ENCODE measurements at regions not wholly inside any gene's neighbourhood (a gene's known extent, or its start where the extent isn't known, plus 50 kb on each side); places are given as distances from the start of the nearest gene placed in this dataset.

DNA sequence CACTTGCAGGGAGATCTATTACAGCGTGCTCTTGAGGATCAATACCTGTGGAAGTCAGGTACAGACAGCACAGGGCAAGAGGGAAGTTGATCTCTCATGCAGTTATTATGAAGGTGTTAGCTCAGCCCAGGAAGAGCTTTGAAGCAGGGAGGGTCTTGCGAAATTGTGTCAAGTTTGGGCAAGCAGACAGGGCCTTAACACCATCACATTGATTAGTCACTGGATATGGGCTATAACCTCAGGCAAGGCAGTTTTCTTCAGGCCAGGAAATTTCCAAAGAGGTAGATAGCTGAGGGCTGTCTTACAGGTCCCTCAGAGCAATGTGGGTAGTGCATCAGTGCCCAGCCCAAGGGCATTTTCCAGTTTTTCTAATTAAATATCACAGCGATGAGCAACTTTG is 643.8 kb downstream of the DHX35 start:
- no peak for DNase-seq (ENCODE audit: low spot score in 2 of 2, unreplicated experiment in 2 of 2)
- Mint-ChIP-seq H3K27me3 (ENCODE audit: low read depth) (peaks cover 3% of the 10 kb centered on the region), H3K4me1 (no peaks in the 10 kb centered on the region), H3K36me3 (no peaks in the 10 kb centered on the region), H3K9me3 (peaks cover 19% of the 10 kb centered on the region), H3K27ac (no peak overlapping the region), H3K4me3 (no peak overlapping the region)
- TF ChIP-seq CTCF (IDR thresholded peaks at IDR 0.05; ENCODE audit: unreplicated experiment) = no peak

DNA sequence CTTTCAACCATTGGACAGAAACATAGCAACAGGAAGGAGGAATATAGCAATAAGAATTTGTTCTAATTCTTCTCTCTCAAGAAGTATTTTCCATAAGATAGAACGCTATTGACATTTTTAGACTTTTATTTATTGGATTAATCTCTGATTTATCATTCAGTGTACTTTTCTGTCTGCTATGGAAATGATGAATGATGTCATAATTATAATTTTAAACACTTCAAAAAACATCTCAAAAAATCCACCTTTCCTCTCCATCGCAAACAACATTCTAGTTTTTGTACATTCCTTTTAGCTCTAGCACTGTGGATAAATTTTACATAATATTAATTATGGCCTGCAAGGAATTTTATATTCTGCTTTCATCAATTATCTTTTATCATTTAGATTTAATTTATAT is 643.2 kb downstream of the DHX35 start:
- H3K4me3 Mint-ChIP-seq = no peak overlapping the region
- H3K4me1 Mint-ChIP-seq = no peaks in the 10 kb centered on the region
- no peaks in the 10 kb centered on the region for H3K36me3 Mint-ChIP-seq
- H3K27me3 Mint-ChIP-seq (ENCODE audit: low read depth) = peaks cover 4% of the 10 kb centered on the region
- no peak for TF ChIP-seq CTCF (IDR thresholded peaks at IDR 0.05; ENCODE audit: unreplicated experiment)
- no peak overlapping the region for H3K27ac Mint-ChIP-seq
- peaks cover 15% of the 10 kb centered on the region for H3K9me3 Mint-ChIP-seq
- no peak for DNase-seq (ENCODE audit: low spot score in 2 of 2, unreplicated experiment in 2 of 2)

- H3K36me3 Mint-ChIP-seq = no peaks in the 10 kb centered on the region
- H3K27ac Mint-ChIP-seq = no peak overlapping the region
- no peak overlapping the region for H3K4me3 Mint-ChIP-seq
- no peak for TF ChIP-seq CTCF (IDR thresholded peaks at IDR 0.05; ENCODE audit: unreplicated experiment)
- H3K4me1 Mint-ChIP-seq = no peaks in the 10 kb centered on the region
- no peaks in the 10 kb centered on the region for H3K9me3 Mint-ChIP-seq
- peaks cover 18% of the 10 kb centered on the region for H3K27me3 Mint-ChIP-seq (ENCODE audit: low read depth)
- DNase-seq (ENCODE audit: low spot score in 2 of 2, unreplicated experiment in 2 of 2) = no peak
Measured at GRCh38 chr20:39603219-39603618, 641.1 kb downstream of the DHX35 start.

GRCh38 chr20:39602649-39603048 is 640.5 kb downstream of the DHX35 start:
- Mint-ChIP-seq H3K36me3 (no peaks in the 10 kb centered on the region), H3K4me1 (no peaks in the 10 kb centered on the region), H3K27ac (no peak overlapping the region), H3K9me3 (no peaks in the 10 kb centered on the region), H3K27me3 (ENCODE audit: low read depth) (peaks cover 22% of the 10 kb centered on the region), H3K4me3 (no peak overlapping the region)
- TF ChIP-seq CTCF (IDR thresholded peaks at IDR 0.05; ENCODE audit: unreplicated experiment) = no peak
- DNase-seq (ENCODE audit: low spot score in 2 of 2, unreplicated experiment in 2 of 2) = no peak

DNA sequence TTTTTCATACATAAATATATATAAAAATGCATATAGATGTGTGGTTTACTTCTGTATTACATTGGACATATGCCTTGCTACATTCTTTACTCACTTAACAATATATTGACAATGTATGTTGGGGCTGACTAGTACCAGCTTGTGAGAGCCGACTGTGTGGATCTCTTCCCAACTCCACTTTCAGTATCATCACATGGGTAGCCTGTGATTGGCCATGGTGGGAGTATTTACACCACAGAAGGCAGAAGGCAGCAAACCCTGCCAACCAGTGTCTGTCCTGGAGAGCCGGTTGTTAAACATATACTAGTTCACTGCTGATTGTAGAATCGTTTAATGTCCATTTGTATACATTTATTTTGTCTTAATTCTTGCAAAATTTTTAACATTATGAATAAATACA is 638.7 kb downstream of the DHX35 start:
- Mint-ChIP-seq H3K27ac (no peak overlapping the region), H3K4me3 (no peak overlapping the region), H3K9me3 (no peaks in the 10 kb centered on the region), H3K36me3 (no peaks in the 10 kb centered on the region), H3K4me1 (no peaks in the 10 kb centered on the region), H3K27me3 (ENCODE audit: low read depth) (peaks cover 24% of the 10 kb centered on the region)
- TF ChIP-seq CTCF (IDR thresholded peaks at IDR 0.05; ENCODE audit: unreplicated experiment) = no peak
- DNase-seq (ENCODE audit: low spot score in 2 of 2, unreplicated experiment in 2 of 2) = no peak

DNA sequence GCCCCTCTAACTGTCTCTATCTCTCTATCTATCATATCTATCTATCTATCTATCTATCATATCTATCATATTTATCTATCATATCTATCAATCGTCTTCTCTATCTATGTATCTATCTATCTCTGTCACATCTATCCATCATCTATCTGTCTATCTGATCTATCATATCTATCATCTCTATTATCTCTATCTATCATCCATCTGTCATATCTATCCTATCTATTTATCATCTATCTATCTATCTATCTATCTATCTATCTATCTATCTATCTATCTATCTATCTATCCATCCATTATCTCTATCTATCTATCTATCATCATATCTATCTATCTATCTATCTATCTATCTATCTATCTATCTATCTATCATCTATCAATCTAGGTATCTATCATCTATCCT is 638.0 kb downstream of the DHX35 start:
- Mint-ChIP-seq H3K27me3 (ENCODE audit: low read depth) (peaks cover 24% of the 10 kb centered on the region), H3K36me3 (no peaks in the 10 kb centered on the region), H3K9me3 (no peaks in the 10 kb centered on the region), H3K27ac (no peak overlapping the region), H3K4me3 (no peak overlapping the region), H3K4me1 (no peaks in the 10 kb centered on the region)
- DNase-seq (ENCODE audit: low spot score in 2 of 2, unreplicated experiment in 2 of 2) = no peak
- TF ChIP-seq CTCF (IDR thresholded peaks at IDR 0.05; ENCODE audit: unreplicated experiment) = no peak

All from mesothelial cell of epicardium (in vitro differentiated cells).